ENCODE measurements at regions not wholly inside any gene's neighbourhood (a gene's known extent, or its start where the extent isn't known, plus 50 kb on each side); places are given as distances from the start of the nearest gene placed in this dataset.

GRCh38 chr5:74540622-74541021 lies 99.9 kb downstream of the ENC1 start:
- TF ChIP-seq POLR2A (IDR thresholded peaks at IDR 0.05; ENCODE audit: low read depth, low read length), result no peak
- no peak for TF ChIP-seq POLR2AphosphoS5 (IDR thresholded peaks at IDR 0.05; ENCODE audit: low read depth, low read length)
